H1 (cell line): ENCODE measurements at regions not wholly inside any gene's neighbourhood (a gene's known extent, or its start where the extent isn't known, plus 50 kb on each side); places are given as distances from the start of the nearest gene placed in this dataset.

Source experiments
- CTCF ChIA-PET: fragments of 300-600 bp; sonication (Branson Sonifier 250); formaldehyde crosslinking; loops from one replicate; lab custom pipeline; 2021; ENCODE audit not compliant: partially characterized antibody; lab: Charles Lee
- POLR2A ChIA-PET: fragments of 300-600 bp; sonication (Branson Sonifier 250); formaldehyde crosslinking; loops from one replicate; lab custom pipeline; 2021; ENCODE audit warnings: inconsistent platforms; ENCODE audit not compliant: partially characterized antibody; lab: Charles Lee
- DNase-seq, 2 experiments: peaks; one replicate each; pipeline versions ENCODE4 v3.0.0 to v3.0.0-alpha.2; 2010 to 2022; ENCODE audit warnings: low spot score in 2 of 2, low read depth in 1 of 2, mixed read lengths in 1 of 2
- FAIRE-seq: peaks from 2 replicates; lab custom pipeline; 2011; peaks lifted over from hg19 to GRCh38; lab: Jason Lieb, UNC
- H2AFZ ChIP-seq: 2 replicates; pipeline ENCODE4 v1.8.1; 2012; ENCODE audit warnings: low read length, inconsistent platforms
- H2AK5ac ChIP-seq: 2 replicates; pipeline ENCODE4 v1.6.1; 2013; ENCODE audit warnings: low read depth, low read length
- H2BK120ac ChIP-seq: replicated peaks from 2 replicates; pipeline ENCODE3; 2013; ENCODE audit warnings: low read depth, low read length, inconsistent platforms
- H2BK12ac ChIP-seq: 2 replicates; pipeline ENCODE4 v1.6.1; 2013; ENCODE audit warnings: low read depth, low read length
- H2BK15ac ChIP-seq: 2 replicates; pipeline ENCODE4 v1.6.1; 2013; ENCODE audit warnings: low read length
- H2BK20ac ChIP-seq: 2 replicates; pipeline ENCODE4 v1.6.1; 2013; ENCODE audit warnings: low read length
- H2BK5ac ChIP-seq: 2 replicates; pipeline ENCODE4 v1.6.1; 2013; ENCODE audit warnings: low read depth, low read length
- H3K14ac ChIP-seq: 2 replicates; pipeline ENCODE4 v1.6.1; 2013; ENCODE audit warnings: inconsistent platforms; ENCODE audit not compliant: insufficient read length
- H3K18ac ChIP-seq: 2 replicates; pipeline ENCODE4 v1.6.1; 2013; ENCODE audit warnings: low read length; ENCODE audit errors: extremely low read depth
- H3K23ac ChIP-seq: 2 replicates; pipeline ENCODE4 v1.6.1; 2013; ENCODE audit warnings: inconsistent platforms; ENCODE audit not compliant: insufficient read length
- H3K23me2 ChIP-seq: 2 replicates; pipeline ENCODE4 v1.6.1; 2013; ENCODE audit warnings: low read depth, low read length
- H3K27ac ChIP-seq: 2 replicates; pipeline ENCODE4 v1.6.1; 2011; ENCODE audit warnings: low read depth, low read length, inconsistent platforms
- H3K27me3 ChIP-seq, 4 experiments: replicated peaks in 1 of 4; 1 replicate in 1 of 4; 2 replicates in 3 of 4; pipeline versions ENCODE4 v1.6.1 to v1.8.1; 2011 to 2013; ENCODE audit warnings: low read length in 3 of 4, mild to moderate bottlenecking in 3 of 4, inconsistent platforms in 2 of 4, mixed read lengths in 2 of 4, moderate library complexity in 1 of 4; ENCODE audit not compliant: control insufficient read depth in 3 of 4, insufficient read depth in 3 of 4; ENCODE audit errors: extremely low read depth in 1 of 4
- H3K36me3 ChIP-seq, 4 experiments: 2 replicates each; pipeline versions ENCODE4 v1.6.1 to v1.8.1; 2011 to 2013; ENCODE audit warnings: mild to moderate bottlenecking in 4 of 4, low read length in 3 of 4, moderate library complexity in 2 of 4, control low read depth in 1 of 4, inconsistent platforms in 1 of 4; ENCODE audit not compliant: insufficient read depth in 4 of 4, control insufficient read depth in 2 of 4
- H3K4ac ChIP-seq: replicated peaks from 2 replicates; pipeline ENCODE3; 2013; ENCODE audit warnings: low read length, low read depth, mixed read lengths, inconsistent platforms; ENCODE audit not compliant: insufficient read length
- H3K4me1 ChIP-seq, 4 experiments: replicated peaks in 1 of 4; 1 replicate in 1 of 4; 2 replicates in 3 of 4; pipeline versions ENCODE4 v1.6.1 to v1.8.1; 2011 to 2013; ENCODE audit warnings: low read length in 3 of 4, inconsistent platforms in 2 of 4, mixed read lengths in 1 of 4; ENCODE audit not compliant: insufficient read depth in 4 of 4, control insufficient read depth in 3 of 4
- H3K4me2 ChIP-seq, 2 experiments: 2 replicates each; pipeline versions ENCODE4 v1.6.1 to v1.8.1; 2011 to 2013; ENCODE audit warnings: low read depth in 2 of 2, low read length in 2 of 2, control low read depth in 1 of 2, inconsistent platforms in 1 of 2, mild to moderate bottlenecking in 1 of 2; ENCODE audit not compliant: insufficient read depth in 1 of 2
- H3K4me3 ChIP-seq, 4 experiments: fragments of 200-600, 300-600 bp in 1 of 4; sonication (generic), shearing (Covaris generic), sonication (Bioruptor Twin) in 1 of 4; 2 replicates each; pipeline versions ENCODE4 v1.5.1 to v1.8.1; 2011 to 2016; ENCODE audit warnings: low read length in 4 of 4, low read depth in 3 of 4, control low read depth in 2 of 4, inconsistent platforms in 2 of 4, mild to moderate bottlenecking in 2 of 4, mixed read lengths in 1 of 4, moderate library complexity in 1 of 4; ENCODE audit not compliant: insufficient read depth in 2 of 4; ENCODE audit errors: extremely low read depth in 1 of 4
- H3K56ac ChIP-seq: replicated peaks from 2 replicates; pipeline ENCODE3; 2013; ENCODE audit warnings: low read depth, mild to moderate bottlenecking, mixed read lengths, low read length, inconsistent platforms; ENCODE audit not compliant: insufficient read length
- H3K79me1 ChIP-seq: 2 replicates; pipeline ENCODE4 v1.6.1; 2013; ENCODE audit warnings: low read depth, low read length, control low read depth
- H3K79me2 ChIP-seq, 2 experiments: 2 replicates each; pipeline versions ENCODE4 v1.6.1 to v1.8.1; 2012 to 2013; ENCODE audit warnings: low read length in 2 of 2, mild to moderate bottlenecking in 2 of 2, inconsistent platforms in 1 of 2; ENCODE audit not compliant: insufficient read depth in 2 of 2, control insufficient read depth in 1 of 2
- H3K9ac ChIP-seq, 4 experiments: replicated peaks in 1 of 4; 1 replicate in 1 of 4; 2 replicates in 3 of 4; pipeline versions ENCODE4 v1.6.1 to v1.8.1; 2011 to 2013; ENCODE audit warnings: low read depth in 3 of 4, low read length in 3 of 4, control low read depth in 2 of 4, mild to moderate bottlenecking in 2 of 4, moderate library complexity in 2 of 4, inconsistent platforms in 1 of 4; ENCODE audit errors: extremely low read depth in 1 of 4
- H3K9me3 ChIP-seq, 2 experiments: 2 replicates each; pipeline versions ENCODE4 v1.6.1 to v1.8.1; 2012 to 2013; ENCODE audit warnings: mild to moderate bottlenecking in 2 of 2, moderate library complexity in 2 of 2, control low read depth in 1 of 2, inconsistent platforms in 1 of 2, low read depth in 1 of 2, low read length in 1 of 2, mixed read lengths in 1 of 2; ENCODE audit not compliant: insufficient read depth in 2 of 2
- H4K20me1 ChIP-seq, 2 experiments: replicated peaks in 1 of 2; 2 replicates each; pipeline versions ENCODE3 to v1.8.1; 2011 to 2013; ENCODE audit warnings: inconsistent platforms in 2 of 2, low read length in 2 of 2, mild to moderate bottlenecking in 1 of 2; ENCODE audit not compliant: insufficient read depth in 2 of 2, control insufficient read depth in 1 of 2
- H4K5ac ChIP-seq: 2 replicates; pipeline ENCODE4 v1.6.1; 2013; ENCODE audit warnings: low read length, low read depth, mixed read lengths, inconsistent platforms; ENCODE audit not compliant: insufficient read length
- H4K8ac ChIP-seq: 2 replicates; pipeline ENCODE4 v1.8.0; 2013; ENCODE audit warnings: mild to moderate bottlenecking, moderate library complexity, low read length, inconsistent platforms; ENCODE audit not compliant: insufficient read depth; ENCODE audit errors: extremely low read depth
- H4K91ac ChIP-seq: replicated peaks from 2 replicates; pipeline ENCODE3; 2013; ENCODE audit warnings: low read length, mixed read lengths, inconsistent platforms; ENCODE audit not compliant: insufficient read length
- BACH1 ChIP-seq: IDR thresholded peaks from 2 replicates; pipeline ENCODE4 v1.6.1; 2012; ENCODE audit warnings: low read length, improper control_type of control experiment
- CHD2 ChIP-seq: IDR thresholded peaks from 2 replicates; pipeline ENCODE4 v1.6.1; 2012; ENCODE audit warnings: low read length, improper control_type of control experiment
- HDAC6 ChIP-seq: IDR thresholded peaks from one replicate; pipeline ENCODE4 v1.7.1; 2012; ENCODE audit warnings: low read depth, mild to moderate bottlenecking, inconsistent platforms, low read length, moderate library complexity
- RAD21 ChIP-seq, 2 experiments: IDR thresholded peaks in 1 of 2; conservative IDR thresholded peaks in 1 of 2; 2 replicates each; pipeline ENCODE4 v1.6.1; 2011; ENCODE audit warnings: low read depth in 2 of 2, low read length in 2 of 2, improper control_type of control experiment in 1 of 2, inconsistent platforms in 1 of 2, mild to moderate bottlenecking in 1 of 2, moderate library complexity in 1 of 2
- RBBP5 ChIP-seq: IDR thresholded peaks from 2 replicates; pipeline ENCODE4 v1.7.1; 2012; ENCODE audit warnings: low read depth, mild to moderate bottlenecking, inconsistent platforms, low read length, moderate library complexity, borderline replicate concordance
- SIX5 ChIP-seq: IDR thresholded peaks from 2 replicates; pipeline ENCODE4 v1.6.1; 2011; ENCODE audit warnings: mild to moderate bottlenecking, low read depth, low read length
- SUZ12 ChIP-seq: fragments of 200-600 bp; sonication (generic); IDR thresholded peaks from 2 replicates; pipeline ENCODE4 v1.6.1; 2012; ENCODE audit warnings: mild to moderate bottlenecking, inconsistent platforms, low read length, moderate library complexity, mixed read lengths
- TAF7 ChIP-seq: optimal IDR thresholded peaks from 2 replicates; pipeline ENCODE3; 2011; ENCODE audit warnings: low read depth, mild to moderate bottlenecking, inconsistent platforms, low read length, moderate library complexity, borderline replicate concordance
- TCF12 ChIP-seq: IDR thresholded peaks from 2 replicates; pipeline ENCODE4 v1.6.1; 2011; ENCODE audit warnings: low read depth, mild to moderate bottlenecking, low read length
- WGBS, 2 experiments: shearing (Covaris generic) in 1 of 2; methylation state at CpG; one replicate each; pipeline versions ENCODE4 v1.1.6 to v1.1.7; 2013 to 2015; ENCODE audit warnings: low lambda C conversion rate in 2 of 2, mixed read lengths in 2 of 2, inconsistent platforms in 1 of 2, low coverage in 1 of 2, missing lambda C conversion rate in 1 of 2; ENCODE audit not compliant: insufficient replicate concordance in 2 of 2, insufficient coverage in 1 of 2, insufficient read length in 1 of 2; ENCODE audit errors: extremely low coverage in 1 of 2, missing lambda C conversion rate in 1 of 2; 5-methylcytosine and 5-hydroxymethylcytosine counted together
- TF ChIP-seq, protein P1 (sequence below): IDR thresholded peaks from 2 replicates; pipeline ENCODE4 v1.6.1; 2012; ENCODE audit warnings: inconsistent platforms

GRCh38 chr11:133742353-133742752 is 103.0 kb downstream of the SPATA19 start:
- FAIRE-seq = no peak
- Histone ChIP-seq H4K5ac (no peak overlapping the region), H3K18ac (no peak overlapping the region), H2BK5ac (no peak overlapping the region), H3K9ac (no peak overlapping the region), H3K14ac (no peak overlapping the region), H2BK20ac (no peak overlapping the region), H2AFZ (no peak overlapping the region), H3K23me2 (peaks cover 10% of the 10 kb centered on the region; the same call in 1 of the 2 replicates), H4K8ac (no peak overlapping the region), H3K4me3 (no peak overlapping the region), H2AK5ac (no peak overlapping the region), H3K9me3 (peaks cover 0 to 2% of the 10 kb centered on the region in 2 experiments; a peak in 2 of 4 replicates), H2BK12ac (no peak overlapping the region), H3K27ac (no peak overlapping the region), H3K79me2 (no peaks in the 10 kb centered on the region), H2BK15ac (no peak overlapping the region), H3K36me3 (no peaks in the 10 kb centered on the region), H3K27me3 (no peaks in the 10 kb centered on the region), H4K20me1 (no peaks in the 10 kb centered on the region), H3K4me2 (no peak overlapping the region), H3K4me1 (peaks cover 0 to 5% (median 1%) of the 10 kb centered on the region in 4 experiments; a peak in 3 of 7 replicates), H3K56ac (no peak overlapping the region), H3K23ac (no peak overlapping the region), H2BK120ac (no peak overlapping the region), H3K79me1 (no peaks in the 10 kb centered on the region), H3K4ac (no peak overlapping the region), H4K91ac (no peak overlapping the region)
- DNase-seq = no peak
- POLR2A ChIA-PET = interaction anchor here (0.6 kb wide), 2 partner anchors 462 to 876 kb away, joined by 4 to 6 read pairs; no protein-coding TSS in a partner anchor
- TF ChIP-seq SUZ12 (no peak), HDAC6 (no peak), RBBP5 (no peak), CHD2 (no peak), RAD21 (IDR thresholded peaks at IDR 0.05 in 1 of 2, conservative IDR thresholded peaks at IDR 0.05 in 1 of 2; ENCODE audit: low read depth in 2 of 2, low read length in 2 of 2) (no peak), BACH1 (no peak), TAF7 (no peak), SIX5 (no peak), TCF12 (no peak)
- TF ChIP-seq, protein P1, sequence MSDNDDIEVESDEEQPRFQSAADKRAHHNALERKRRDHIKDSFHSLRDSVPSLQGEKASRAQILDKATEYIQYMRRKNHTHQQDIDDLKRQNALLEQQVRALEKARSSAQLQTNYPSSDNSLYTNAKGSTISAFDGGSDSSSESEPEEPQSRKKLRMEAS = no peak
- 96% methylated on average over 3 of the region's 3 CpGs; no CpG with 5 or more reads in 1 of the 2 experiments for WGBS, 2 experiments
- CTCF ChIA-PET = interaction anchor here (1.2 to 1.5 kb wide), 4 partner anchors 9 to 78 kb away, joined by 3 read pairs; no protein-coding TSS in a partner anchor
